B cell (primary cell): ENCODE measurements at regions not wholly inside any gene's neighbourhood (a gene's known extent, or its start where the extent isn't known, plus 50 kb on each side); places are given as distances from the start of the nearest gene placed in this dataset.

ENCODE experiments used
- ATAC-seq: fragments of 200-7000 bp; cut with Tn5 transposase; one replicate; pipeline ENCODE4 v1.10.0; 2021; ENCODE audit warnings: low read depth, mild to moderate bottlenecking, moderate number of reproducible peaks, moderate library complexity
- CTCF ChIA-PET: fragments of 350-600 bp; sonication (Branson Sonifier 250); formaldehyde crosslinking; loops from one replicate; lab custom pipeline; 2021; ENCODE audit warnings: antibody characterized with exemption, inconsistent platforms; lab: Charles Lee
- POLR2A ChIA-PET: fragments of 350-600 bp; sonication (Branson Sonifier 250); formaldehyde crosslinking; loops from one replicate; lab custom pipeline; 2021; ENCODE audit warnings: antibody characterized with exemption; lab: Charles Lee
- DNase-seq: peaks from one replicate; pipeline ENCODE4 v3.0.0; 2013
- H2AFZ ChIP-seq: 2 replicates; pipeline ENCODE4 v1.6.1; 2012; ENCODE audit warnings: mild to moderate bottlenecking, low read depth, low read length; ENCODE audit not compliant: insufficient read depth, poor library complexity, severe bottlenecking
- H3K27ac ChIP-seq, 2 donors: 1 replicate in 1 of 2; 2 replicates in 1 of 2; pipeline ENCODE4 v1.5.1; 2012 to 2013; ENCODE audit warnings: low read length in 2 of 2, mild to moderate bottlenecking in 2 of 2, moderate library complexity in 1 of 2
- H3K27me3 ChIP-seq, 4 experiments: fragments of 200-600 bp in 1 of 4; sonication (generic) in 1 of 4; replicated peaks in 1 of 4; 1 replicate in 2 of 4; 2 replicates in 2 of 4; pipeline versions ENCODE4 v1.6.1 to v1.7.0; 2013 to 2016; ENCODE audit warnings: low read length in 3 of 4, mild to moderate bottlenecking in 2 of 4, mixed read lengths in 1 of 4, moderate library complexity in 1 of 4; ENCODE audit not compliant: insufficient read depth in 4 of 4, control insufficient read depth in 3 of 4; ENCODE audit errors: control extremely low read depth in 1 of 4
- H3K36me3 ChIP-seq, 2 experiments: replicated peaks in 1 of 2; 1 replicate in 1 of 2; 2 replicates in 1 of 2; pipeline versions ENCODE4 v1.6.1 to v1.7.1; 2013; ENCODE audit warnings: low read length in 1 of 2; ENCODE audit not compliant: insufficient read depth in 2 of 2, control insufficient read depth in 1 of 2; ENCODE audit errors: control extremely low read depth in 1 of 2, extremely low read depth in 1 of 2
- H3K4me1 ChIP-seq, 2 donors: fragments of 200-600 bp in 1 of 2; sonication (generic) in 1 of 2; 1 replicate in 1 of 2; 2 replicates in 1 of 2; pipeline versions ENCODE4 v1.5.1 to v1.6.1; 2013 to 2017; ENCODE audit warnings: low read length in 2 of 2; ENCODE audit not compliant: control insufficient read depth in 2 of 2, insufficient read depth in 2 of 2
- H3K4me2 ChIP-seq: replicated peaks from 2 replicates; pipeline ENCODE3; 2012; ENCODE audit warnings: mild to moderate bottlenecking, low read depth, low read length; ENCODE audit not compliant: poor library complexity, severe bottlenecking
- H3K4me3 ChIP-seq, 5 experiments: fragments of 200-600 bp in 1 of 5; sonication (generic) in 1 of 5; 1 replicate in 3 of 5; 2 replicates in 2 of 5; pipeline versions ENCODE4 v1.5.1 to v1.7.0; 2011 to 2016; ENCODE audit warnings: low read length in 4 of 5, mild to moderate bottlenecking in 4 of 5, low read depth in 2 of 5, control low read depth in 1 of 5, moderate library complexity in 1 of 5; ENCODE audit not compliant: insufficient read depth in 1 of 5; ENCODE audit errors: control extremely low read depth in 1 of 5, extremely low read depth in 1 of 5
- H3K79me2 ChIP-seq: fragments of 200-600 bp; sonication (generic); one replicate; pipeline ENCODE4 v1.6.0; 2016; ENCODE audit warnings: low read length; ENCODE audit not compliant: control insufficient read depth, insufficient read depth
- H3K9ac ChIP-seq: fragments of 200-600 bp; sonication (generic); 2 replicates; pipeline ENCODE4 v1.6.1; 2017; ENCODE audit warnings: mild to moderate bottlenecking, low read length, moderate library complexity
- H3K9me3 ChIP-seq, 3 donors: one replicate each; pipeline versions ENCODE4 v1.6.1 to v1.7.1; 2013; ENCODE audit warnings: low read length in 2 of 3; ENCODE audit not compliant: control insufficient read depth in 2 of 3, insufficient read depth in 1 of 3; ENCODE audit errors: control extremely low read depth in 1 of 3
- H4K20me1 ChIP-seq: 2 replicates; pipeline ENCODE4 v1.6.0; 2012; ENCODE audit warnings: mild to moderate bottlenecking, low read length; ENCODE audit not compliant: insufficient read depth, control insufficient read depth, poor library complexity, severe bottlenecking
- H3K27ac Mint-ChIP-seq: one replicate; pipeline ENCODE4 v1.8.0; 2021; ENCODE audit warnings: mixed read lengths
- H3K27me3 Mint-ChIP-seq: one replicate; pipeline ENCODE4 v1.8.0; 2021; ENCODE audit warnings: mixed read lengths
- H3K4me1 Mint-ChIP-seq: one replicate; pipeline ENCODE4 v1.8.0; 2021; ENCODE audit warnings: mixed read lengths
- H3K4me3 Mint-ChIP-seq: one replicate; pipeline ENCODE4 v1.8.0; 2021; ENCODE audit warnings: mixed read lengths
- H3K9me3 Mint-ChIP-seq: one replicate; pipeline ENCODE4 v1.8.0; 2022; ENCODE audit warnings: mixed read lengths; ENCODE audit not compliant: insufficient read depth
- CTCF ChIP-seq: fragments of 200-600 bp; IDR thresholded peaks from one replicate; pipeline ENCODE4 v1.8.0; 2022; ENCODE audit warnings: antibody characterized with exemption, mild to moderate bottlenecking
- EZH2 ChIP-seq: IDR thresholded peaks from 2 replicates; pipeline ENCODE4 v1.6.1; 2012; ENCODE audit warnings: borderline replicate concordance, low read depth, mild to moderate bottlenecking, moderate library complexity, low read length; ENCODE audit not compliant: insufficient read depth, poor library complexity, severe bottlenecking
- WGBS: methylation state at CpG from one replicate; pipeline ENCODE4 v1.1.5; 2013; ENCODE audit warnings: missing lambda C conversion rate; ENCODE audit not compliant: insufficient coverage; 5-methylcytosine and 5-hydroxymethylcytosine counted together
- intact Hi-C: fragments of 100-400 bp; cut with micrococcal nuclease; formaldehyde crosslinking; loops from one replicate; pipeline ENCODE4 v1.10.0; 2022

- ChIA-PET CTCF (no interaction called here), POLR2A (no interaction called here)
- Mint-ChIP-seq H3K9me3 (peaks cover 6% of the 10 kb centered on the region), H3K27me3 (no peaks in the 10 kb centered on the region), H3K4me3 (no peak overlapping the region), H3K4me1 (no peaks in the 10 kb centered on the region), H3K27ac (no peak overlapping the region)
- no CpG with 5 or more reads among the region's 2 CpGs for WGBS
- Histone ChIP-seq H3K79me2 (no peaks in the 10 kb centered on the region), H3K9ac (no peak overlapping the region), H3K27me3 (no peaks in the 10 kb centered on the region), H3K4me1 (no peaks in the 10 kb centered on the region), H3K4me2 (no peak overlapping the region), H3K4me3 (no peak overlapping the region), H4K20me1 (no peaks in the 10 kb centered on the region), H3K36me3 (no peaks in the 10 kb centered on the region), H2AFZ (no peak overlapping the region), H3K9me3 (peaks cover 0 to 8% (median 0%) of the 10 kb centered on the region in 3 donors), H3K27ac (no peak overlapping the region)
- TF ChIP-seq CTCF (no peak), EZH2 (no peak)
- no peak for ATAC-seq
- DNase-seq, result no peak
- intact Hi-C loops, result no loop called here
Measured at GRCh38 chr4:32662803-32663202, 1942.6 kb downstream of the PCDH7 start.

DNA sequence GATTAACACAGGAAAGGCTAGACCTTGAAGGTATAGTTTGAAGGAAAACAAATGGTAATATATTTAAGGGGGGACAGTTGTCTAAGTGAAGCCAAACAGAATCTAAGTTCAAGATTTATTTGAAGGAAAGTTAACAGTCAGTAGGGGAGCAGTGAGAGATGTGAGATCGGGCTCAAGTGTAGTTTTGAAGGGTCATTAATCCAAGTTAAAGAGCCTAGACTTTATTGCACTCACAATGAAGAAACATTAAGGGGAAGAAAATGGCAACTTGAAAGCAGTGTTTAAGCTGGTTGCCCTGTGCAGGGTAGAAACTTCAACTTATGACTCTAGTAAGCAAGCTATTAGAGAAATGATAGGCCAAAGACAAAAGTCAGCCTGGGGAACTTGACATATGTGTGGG is 1952.2 kb downstream of the PCDH7 start:
- no peaks in the 10 kb centered on the region for H3K27me3 Mint-ChIP-seq
- Histone ChIP-seq H3K4me2 (no peak overlapping the region), H3K36me3 (no peaks in the 10 kb centered on the region), H2AFZ (no peak overlapping the region), H3K27ac (no peak overlapping the region), H3K27me3 (no peaks in the 10 kb centered on the region), H3K9ac (no peak overlapping the region), H3K79me2 (no peaks in the 10 kb centered on the region), H3K9me3 (peaks cover 0 to 3% (median 2%) of the 10 kb centered on the region in 3 donors), H3K4me1 (no peaks in the 10 kb centered on the region), H4K20me1 (no peaks in the 10 kb centered on the region), H3K4me3 (no peak overlapping the region)
- TF ChIP-seq EZH2, result no peak
- DNase-seq (no peak), ATAC-seq (no peak)
- no peaks in the 10 kb centered on the region for H3K4me1 Mint-ChIP-seq
- H3K27ac Mint-ChIP-seq, result no peak overlapping the region
- H3K9me3 Mint-ChIP-seq, result peaks cover 4% of the 10 kb centered on the region
- intact Hi-C loops, result no loop called here
- ChIA-PET POLR2A (no interaction called here), CTCF (no interaction called here)
- no CpG with 5 or more reads among the region's 1 CpG for WGBS
- no peak overlapping the region for H3K4me3 Mint-ChIP-seq
